GM12892 (cell line): ENCODE measurements at regions not wholly inside any gene's neighbourhood (a gene's known extent, or its start where the extent isn't known, plus 50 kb on each side); places are given as distances from the start of the nearest gene placed in this dataset.

Experiments used
- POLR2A ChIP-seq: IDR thresholded peaks from 2 replicates; pipeline ENCODE4 v1.6.1; 2011; ENCODE audit warnings: low read depth, low read length, control low read depth
- POLR2AphosphoS5 ChIP-seq: IDR thresholded peaks from 2 replicates; pipeline ENCODE4 v1.6.1; 2011; ENCODE audit warnings: low read depth, low read length, control low read depth
- TAF1 ChIP-seq: IDR thresholded peaks from 2 replicates; pipeline ENCODE4 v1.6.1; 2011; ENCODE audit warnings: low read depth, mild to moderate bottlenecking, control low read depth, low read length, borderline replicate concordance

GRCh38 chr22:42187646-42188045 lies 57.0 kb upstream of the CYP2D6 start:
- TF ChIP-seq POLR2AphosphoS5 (no peak), TAF1 (no peak), POLR2A (no peak)
